PC-9 (cell line): ENCODE measurements at regions not wholly inside any gene's neighbourhood (a gene's known extent, or its start where the extent isn't known, plus 50 kb on each side); places are given as distances from the start of the nearest gene placed in this dataset.

Source experiments
- BruUV-seq: library from RNA; stranded (reverse); fragments of 400-500 nt; replicated peaks from 2 replicates; lab custom pipeline; 2021; lab: Mats Ljungman, UMichigan
- CTCF ChIA-PET: fragments of 300-600 bp; sonication (Branson Sonifier 250); formaldehyde crosslinking; loops from one replicate; lab custom pipeline; 2022; ENCODE audit warnings: antibody characterized with exemption; lab: Charles Lee
- POLR2A ChIA-PET: fragments of 300-600 bp; sonication (Branson Sonifier 250); formaldehyde crosslinking; loops from one replicate; lab custom pipeline; 2022; ENCODE audit warnings: antibody characterized with exemption; ENCODE audit not compliant: unreplicated experiment; lab: Charles Lee
- DNase-seq, 2 experiments: peaks; one replicate each; pipeline versions ENCODE4 v3.0.0 to v3.0.0-alpha.2; 2015 to 2022; ENCODE audit warnings: mixed read lengths in 1 of 2
- H2AFZ ChIP-seq: fragments of 200-600 bp; sonication (generic); 2 replicates; pipeline ENCODE4 v1.8.1; 2017; ENCODE audit warnings: antibody characterized with exemption
- H3F3A ChIP-seq: fragments of 200-600 bp; sonication (generic); 2 replicates; pipeline ENCODE4 v1.8.1; 2017; ENCODE audit warnings: antibody characterized with exemption, mild to moderate bottlenecking, low read depth; ENCODE audit not compliant: insufficient read depth
- H3K27ac ChIP-seq: fragments of 200-600 bp; sonication (generic); 2 replicates; pipeline ENCODE4 v1.6.1; 2016; ENCODE audit warnings: mixed run types
- H3K27me3 ChIP-seq: fragments of 200-600 bp; sonication (generic); 2 replicates; pipeline ENCODE4 v1.6.1; 2016; ENCODE audit warnings: low read depth, mixed run types; ENCODE audit not compliant: insufficient read depth
- H3K36me3 ChIP-seq: fragments of 200-600 bp; sonication (generic); 2 replicates; pipeline ENCODE4 v1.6.1; 2016; ENCODE audit warnings: low read depth, mixed run types
- H3K4me1 ChIP-seq: fragments of 200-600 bp; sonication (generic); replicated peaks from 2 replicates; pipeline ENCODE4 v1.6.1; 2016; ENCODE audit warnings: mixed run types; ENCODE audit not compliant: insufficient read depth
- H3K4me2 ChIP-seq: fragments of 200-600 bp; sonication (generic); 2 replicates; pipeline ENCODE4 v1.6.1; 2017; ENCODE audit warnings: mixed run types
- H3K4me3 ChIP-seq: fragments of 200-600 bp; sonication (generic); 2 replicates; pipeline ENCODE4 v1.6.1; 2016; ENCODE audit warnings: mixed run types
- H3K79me2 ChIP-seq: fragments of 200-600 bp; sonication (generic); 2 replicates; pipeline ENCODE4 v1.6.1; 2017; ENCODE audit warnings: low read depth, mixed run types
- H3K9me2 ChIP-seq: fragments of 200-600 bp; sonication (generic); 2 replicates; pipeline ENCODE4 v1.8.1; 2017; ENCODE audit warnings: mild to moderate bottlenecking; ENCODE audit not compliant: insufficient read depth
- H3K9me3 ChIP-seq: fragments of 200-600 bp; sonication (generic); 2 replicates; pipeline ENCODE4 v1.8.1; 2016; ENCODE audit warnings: low read depth; ENCODE audit not compliant: insufficient read depth
- H4K20me1 ChIP-seq: fragments of 200-600 bp; sonication (generic); 2 replicates; pipeline ENCODE4 v1.8.1; 2017; ENCODE audit not compliant: insufficient read depth
- EZH2 ChIP-seq: fragments of 200-600 bp; sonication (generic); IDR thresholded peaks from 2 replicates; pipeline ENCODE4 v1.8.0; 2017; ENCODE audit warnings: antibody characterized with exemption, low read depth
- intact Hi-C: fragments of 100-400 bp; cut with micrococcal nuclease; formaldehyde crosslinking; loops from one replicate; pipeline ENCODE4 v1.10.0; 2022; ENCODE audit not compliant: unreplicated experiment
- TF ChIP-seq, protein P1 (sequence below): fragments of 200-600 bp; sonication (generic); conservative IDR thresholded peaks from 2 replicates; pipeline ENCODE4 v1.6.1; 2017; ENCODE audit warnings: mixed run types, antibody characterized with exemption, mild to moderate bottlenecking, moderate library complexity

DNA sequence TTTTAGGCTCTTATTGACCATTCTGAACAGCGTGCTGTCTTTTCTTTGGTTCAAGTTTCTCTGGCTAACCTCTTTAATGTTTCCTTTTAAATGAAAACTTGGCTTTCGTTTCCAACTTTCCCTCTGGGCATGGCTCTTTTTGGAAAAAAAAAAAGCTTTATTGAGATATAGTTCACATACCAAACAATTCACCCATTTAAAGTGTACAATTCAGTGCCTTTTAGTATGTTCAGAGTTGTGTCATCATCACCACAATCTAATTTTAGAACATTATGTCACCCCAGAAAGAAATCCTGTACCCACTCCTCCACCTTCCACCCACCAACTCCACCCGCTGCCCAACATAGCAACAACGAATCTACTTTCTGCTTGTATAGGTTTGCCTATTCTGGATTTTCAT is 322.4 kb downstream of the ADCYAP1 start:
- Histone ChIP-seq H3K9me3 (peaks cover 3% of the 10 kb centered on the region; the same call in 1 of the 2 replicates), H3K27me3 (no peaks in the 10 kb centered on the region), H3K4me2 (no peak overlapping the region), H2AFZ (no peak overlapping the region), H3K27ac (no peak overlapping the region), H4K20me1 (no peaks in the 10 kb centered on the region), H3K4me3 (no peak overlapping the region), H3K36me3 (no peaks in the 10 kb centered on the region), H3F3A (no peaks in the 10 kb centered on the region), H3K9me2 (no peaks in the 10 kb centered on the region), H3K4me1 (no peaks in the 10 kb centered on the region), H3K79me2 (no peaks in the 10 kb centered on the region)
- TF ChIP-seq, protein P1, sequence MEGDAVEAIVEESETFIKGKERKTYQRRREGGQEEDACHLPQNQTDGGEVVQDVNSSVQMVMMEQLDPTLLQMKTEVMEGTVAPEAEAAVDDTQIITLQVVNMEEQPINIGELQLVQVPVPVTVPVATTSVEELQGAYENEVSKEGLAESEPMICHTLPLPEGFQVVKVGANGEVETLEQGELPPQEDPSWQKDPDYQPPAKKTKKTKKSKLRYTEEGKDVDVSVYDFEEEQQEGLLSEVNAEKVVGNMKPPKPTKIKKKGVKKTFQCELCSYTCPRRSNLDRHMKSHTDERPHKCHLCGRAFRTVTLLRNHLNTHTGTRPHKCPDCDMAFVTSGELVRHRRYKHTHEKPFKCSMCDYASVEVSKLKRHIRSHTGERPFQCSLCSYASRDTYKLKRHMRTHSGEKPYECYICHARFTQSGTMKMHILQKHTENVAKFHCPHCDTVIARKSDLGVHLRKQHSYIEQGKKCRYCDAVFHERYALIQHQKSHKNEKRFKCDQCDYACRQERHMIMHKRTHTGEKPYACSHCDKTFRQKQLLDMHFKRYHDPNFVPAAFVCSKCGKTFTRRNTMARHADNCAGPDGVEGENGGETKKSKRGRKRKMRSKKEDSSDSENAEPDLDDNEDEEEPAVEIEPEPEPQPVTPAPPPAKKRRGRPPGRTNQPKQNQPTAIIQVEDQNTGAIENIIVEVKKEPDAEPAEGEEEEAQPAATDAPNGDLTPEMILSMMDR = no peak
- no peak for TF ChIP-seq EZH2
- no TSS peak for BruUV-seq
- POLR2A ChIA-PET = no interaction called here
- CTCF ChIA-PET = no interaction called here
- intact Hi-C loops = no loop called here
- DNase-seq = no peak

DNA sequence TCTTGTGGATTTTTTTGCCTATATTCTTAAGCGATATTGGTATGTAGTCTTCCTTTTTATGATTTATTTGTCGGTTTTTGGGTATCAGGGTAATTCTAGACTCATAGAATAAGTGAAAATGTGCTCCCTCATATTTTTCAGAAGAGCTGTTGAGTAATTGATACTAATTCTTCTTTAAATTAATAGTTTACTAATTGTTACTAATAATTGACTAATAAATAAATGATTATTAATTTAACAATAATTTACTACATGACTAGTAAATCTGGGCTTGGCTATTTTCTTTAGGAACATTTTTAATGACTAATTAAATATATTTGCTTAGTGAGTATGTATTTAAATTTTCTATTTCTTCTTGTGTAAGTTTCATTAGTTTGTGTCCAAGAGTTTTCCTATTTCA is 325.0 kb downstream of the ADCYAP1 start:
- no peak for DNase-seq
- no peak overlapping the region for H2AFZ ChIP-seq
- H4K20me1 ChIP-seq = no peaks in the 10 kb centered on the region
- no peaks in the 10 kb centered on the region for H3K9me2 ChIP-seq
- no peak overlapping the region for H3K4me2 ChIP-seq
- no peak overlapping the region for H3K27ac ChIP-seq
- no peaks in the 10 kb centered on the region for H3K79me2 ChIP-seq
- ChIA-PET POLR2A (no interaction called here), CTCF (no interaction called here)
- H3K4me1 ChIP-seq = no peaks in the 10 kb centered on the region
- intact Hi-C loops = no loop called here
- no peaks in the 10 kb centered on the region for H3K27me3 ChIP-seq
- TF ChIP-seq, protein P1 = no peak
- no peak for TF ChIP-seq EZH2
- no peaks in the 10 kb centered on the region for H3F3A ChIP-seq
- no peak overlapping the region for H3K4me3 ChIP-seq
- H3K9me3 ChIP-seq = peaks cover 27% of the 10 kb centered on the region
- BruUV-seq = no TSS peak
- no peaks in the 10 kb centered on the region for H3K36me3 ChIP-seq

DNA sequence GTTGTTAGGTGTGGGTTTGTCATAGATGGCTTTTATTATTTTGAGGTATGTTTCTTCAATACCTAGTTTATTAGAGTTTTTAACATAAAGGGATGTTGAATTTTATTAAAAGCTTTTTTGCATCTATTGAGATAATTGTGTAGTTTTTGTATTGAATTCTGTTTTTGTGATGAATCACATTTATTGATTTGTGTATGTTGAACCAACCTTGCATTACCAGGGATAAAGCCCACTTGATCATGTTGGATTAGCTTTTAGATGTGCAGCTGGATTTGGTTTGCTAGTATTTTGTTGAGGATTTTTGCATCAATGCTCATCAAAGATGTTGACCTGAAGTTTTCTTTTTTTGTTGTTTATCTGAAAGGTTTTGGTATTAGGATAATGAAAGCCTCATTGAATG is 328.2 kb downstream of the ADCYAP1 start:
- CTCF ChIA-PET = no interaction called here
- no peaks in the 10 kb centered on the region for H3K9me2 ChIP-seq
- TF ChIP-seq, protein P1 = no peak
- no peak overlapping the region for H2AFZ ChIP-seq
- no peaks in the 10 kb centered on the region for H3K27me3 ChIP-seq
- BruUV-seq = no TSS peak
- H3F3A ChIP-seq = no peaks in the 10 kb centered on the region
- no peaks in the 10 kb centered on the region for H4K20me1 ChIP-seq
- POLR2A ChIA-PET = no interaction called here
- no peaks in the 10 kb centered on the region for H3K36me3 ChIP-seq
- peaks cover 32% of the 10 kb centered on the region for H3K9me3 ChIP-seq
- no peak overlapping the region for H3K27ac ChIP-seq
- DNase-seq = no peak
- intact Hi-C loops = no loop called here
- no peaks in the 10 kb centered on the region for H3K79me2 ChIP-seq
- H3K4me3 ChIP-seq = no peak overlapping the region
- H3K4me1 ChIP-seq = no peaks in the 10 kb centered on the region
- no peak overlapping the region for H3K4me2 ChIP-seq
